ENCODE measurements at regions not wholly inside any gene's neighbourhood (a gene's known extent, or its start where the extent isn't known, plus 50 kb on each side); places are given as distances from the start of the nearest gene placed in this dataset.
"Not testable (repeated sequence)": the region's sequence is repeated elsewhere in the genome, so short reads cannot be mapped to it uniquely, and the experiment has no call there.

GRCh38 chr16:52738992-52739391 lies 192.0 kb upstream of the TOX3 start:
- H3K18ac ChIP-seq (ENCODE audit: extremely low read depth, low read length); H4K20me1 ChIP-seq (replicated peaks in 1 of 2; ENCODE audit: control insufficient read depth in 1 of 2, insufficient read depth in 2 of 2, low read length in 2 of 2); H3K79me2 ChIP-seq (ENCODE audit: control insufficient read depth in 1 of 2, insufficient read depth in 2 of 2, low read length in 2 of 2); H3K79me1 ChIP-seq (ENCODE audit: low read depth, low read length); H2BK20ac ChIP-seq (ENCODE audit: low read length); H2BK12ac ChIP-seq (ENCODE audit: low read depth, low read length); H2AK5ac ChIP-seq (ENCODE audit: low read depth, low read length); H2BK120ac ChIP-seq (replicated peaks; ENCODE audit: low read depth, low read length); H3K9me3 ChIP-seq (ENCODE audit: insufficient read depth in 2 of 2, low read depth in 1 of 2, low read length in 1 of 2); H3K27ac ChIP-seq (ENCODE audit: low read depth, low read length); H4K91ac ChIP-seq (replicated peaks; ENCODE audit: insufficient read length, low read length); H3K14ac ChIP-seq (ENCODE audit: insufficient read length); H2AFZ ChIP-seq (ENCODE audit: low read length); H3K27me3 ChIP-seq (replicated peaks in 1 of 4; ENCODE audit: control insufficient read depth in 3 of 4, extremely low read depth in 1 of 4, insufficient read depth in 3 of 4, low read length in 3 of 4); H4K5ac ChIP-seq (ENCODE audit: insufficient read length, low read depth, low read length); H2BK15ac ChIP-seq (ENCODE audit: low read length); H3K4me2 ChIP-seq (ENCODE audit: insufficient read depth in 1 of 2, low read depth in 2 of 2, low read length in 2 of 2); H4K8ac ChIP-seq (ENCODE audit: extremely low read depth, insufficient read depth, low read length); H2BK5ac ChIP-seq (ENCODE audit: low read depth, low read length); POLR2A ChIA-PET (ENCODE audit: partially characterized antibody); H3K36me3 ChIP-seq (ENCODE audit: control insufficient read depth in 2 of 4, insufficient read depth in 4 of 4, low read length in 3 of 4); H3K4ac ChIP-seq (replicated peaks; ENCODE audit: insufficient read length, low read depth, low read length); H3K9ac ChIP-seq (replicated peaks in 1 of 4; ENCODE audit: extremely low read depth in 1 of 4, low read depth in 3 of 4, low read length in 3 of 4); DNase-seq (ENCODE audit: low read depth in 1 of 2, low spot score in 2 of 2); H3K23ac ChIP-seq (ENCODE audit: insufficient read length); H3K56ac ChIP-seq (replicated peaks; ENCODE audit: insufficient read length, low read depth, low read length); FAIRE-seq; H3K23me2 ChIP-seq (ENCODE audit: low read depth, low read length); CTCF ChIA-PET (ENCODE audit: partially characterized antibody); H3K4me3 ChIP-seq (ENCODE audit: extremely low read depth in 1 of 4, insufficient read depth in 2 of 4, low read depth in 3 of 4, low read length in 4 of 4): not testable (repeated sequence)
- peaks cover 4 to 12% (median 8%) of the 10 kb centered on the region in 4 experiments; a peak in 5 of 7 replicates for H3K4me1 ChIP-seq (replicated peaks in 1 of 4; ENCODE audit: control insufficient read depth in 3 of 4, insufficient read depth in 4 of 4, low read length in 3 of 4)
- 91% methylated on average over 2 of the region's 2 CpGs; no CpG with 5 or more reads in 1 of the 2 experiments for WGBS, 2 experiments (ENCODE audit: extremely low coverage in 1 of 2, insufficient coverage in 1 of 2, insufficient read length in 1 of 2, insufficient replicate concordance in 2 of 2, low coverage in 1 of 2, low lambda C conversion rate in 2 of 2, missing lambda C conversion rate in 1 of 2)
